ENCODE measurements at regions not wholly inside any gene's neighbourhood (a gene's known extent, or its start where the extent isn't known, plus 50 kb on each side); places are given as distances from the start of the nearest gene placed in this dataset.
"Not testable (repeated sequence)": the region's sequence is repeated elsewhere in the genome, so short reads cannot be mapped to it uniquely, and the experiment has no call there.

- H3K4me3 ChIP-seq (replicated peaks in 1 of 3) = no peak overlapping the region
- H3K27ac ChIP-seq = no peak overlapping the region
- no peaks in the 10 kb centered on the region for H3K4me1 ChIP-seq
- TF ChIP-seq, protein P1, sequence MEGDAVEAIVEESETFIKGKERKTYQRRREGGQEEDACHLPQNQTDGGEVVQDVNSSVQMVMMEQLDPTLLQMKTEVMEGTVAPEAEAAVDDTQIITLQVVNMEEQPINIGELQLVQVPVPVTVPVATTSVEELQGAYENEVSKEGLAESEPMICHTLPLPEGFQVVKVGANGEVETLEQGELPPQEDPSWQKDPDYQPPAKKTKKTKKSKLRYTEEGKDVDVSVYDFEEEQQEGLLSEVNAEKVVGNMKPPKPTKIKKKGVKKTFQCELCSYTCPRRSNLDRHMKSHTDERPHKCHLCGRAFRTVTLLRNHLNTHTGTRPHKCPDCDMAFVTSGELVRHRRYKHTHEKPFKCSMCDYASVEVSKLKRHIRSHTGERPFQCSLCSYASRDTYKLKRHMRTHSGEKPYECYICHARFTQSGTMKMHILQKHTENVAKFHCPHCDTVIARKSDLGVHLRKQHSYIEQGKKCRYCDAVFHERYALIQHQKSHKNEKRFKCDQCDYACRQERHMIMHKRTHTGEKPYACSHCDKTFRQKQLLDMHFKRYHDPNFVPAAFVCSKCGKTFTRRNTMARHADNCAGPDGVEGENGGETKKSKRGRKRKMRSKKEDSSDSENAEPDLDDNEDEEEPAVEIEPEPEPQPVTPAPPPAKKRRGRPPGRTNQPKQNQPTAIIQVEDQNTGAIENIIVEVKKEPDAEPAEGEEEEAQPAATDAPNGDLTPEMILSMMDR (IDR thresholded peaks at IDR 0.05) = no peak
- no peak for TF ChIP-seq POLR2A (IDR thresholded peaks at IDR 0.05)
- intact Hi-C loops (cut with DNase I) = no loop called here
- H3K27me3 ChIP-seq = no peaks in the 10 kb centered on the region
- H3K9me3 ChIP-seq = no peaks in the 10 kb centered on the region
- no peaks in the 10 kb centered on the region for H3K36me3 ChIP-seq
- WGBS, 2 donors = 54 to 69% methylated on average over 1 of the region's 1 CpG
- no peak for DNase-seq
Measured at GRCh38 chr6:130494729-130495128, 128.9 kb downstream of the TMEM200A start.

DNA sequence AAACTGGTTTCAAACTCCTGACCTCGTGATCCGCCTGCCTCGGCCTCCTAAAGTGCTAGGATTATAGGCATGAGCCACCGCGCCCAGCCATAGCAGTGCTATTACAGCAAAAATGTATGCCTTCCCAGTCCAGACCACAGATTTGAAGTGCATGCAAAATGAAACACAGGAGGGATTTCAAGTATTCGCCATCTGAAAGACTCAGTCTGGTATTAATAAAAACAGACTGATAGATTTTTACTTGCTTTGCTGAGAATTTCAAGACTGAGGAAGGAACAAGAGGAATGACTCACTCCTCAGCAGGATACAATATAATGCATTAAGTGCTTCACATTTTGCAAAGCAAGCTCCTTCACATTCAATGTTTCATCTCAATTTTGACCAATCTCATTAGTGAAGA lies 134.9 kb downstream of the TMEM200A start:
- H3K36me3 ChIP-seq = no peaks in the 10 kb centered on the region
- no peak overlapping the region for H3K4me3 ChIP-seq (replicated peaks in 1 of 3)
- TF ChIP-seq, protein P1 (IDR thresholded peaks at IDR 0.05) = no peak
- TF ChIP-seq POLR2A (IDR thresholded peaks at IDR 0.05) = no peak
- H3K4me1 ChIP-seq = no peaks in the 10 kb centered on the region
- intact Hi-C loops (cut with DNase I) = no loop called here
- H3K27ac ChIP-seq = no peak overlapping the region
- 62 to 84% methylated on average over 6 of the region's 6 CpGs for WGBS, 2 donors
- H3K27me3 ChIP-seq = no peaks in the 10 kb centered on the region
- no peaks in the 10 kb centered on the region for H3K9me3 ChIP-seq
- no peak for DNase-seq

- Histone ChIP-seq H3K4me3 (replicated peaks in 1 of 3) (no peak overlapping the region), H3K27me3 (no peaks in the 10 kb centered on the region), H3K9me3 (no peaks in the 10 kb centered on the region), H3K36me3 (no peaks in the 10 kb centered on the region), H3K4me1 (no peaks in the 10 kb centered on the region), H3K27ac (no peak overlapping the region)
- intact Hi-C loops (cut with DNase I) = no loop called here
- no peak for TF ChIP-seq POLR2A (IDR thresholded peaks at IDR 0.05)
- TF ChIP-seq, protein P1 (IDR thresholded peaks at IDR 0.05) = no peak
- no peak for DNase-seq
Measured at GRCh38 chr6:130503146-130503545, 137.3 kb downstream of the TMEM200A start.

DNA sequence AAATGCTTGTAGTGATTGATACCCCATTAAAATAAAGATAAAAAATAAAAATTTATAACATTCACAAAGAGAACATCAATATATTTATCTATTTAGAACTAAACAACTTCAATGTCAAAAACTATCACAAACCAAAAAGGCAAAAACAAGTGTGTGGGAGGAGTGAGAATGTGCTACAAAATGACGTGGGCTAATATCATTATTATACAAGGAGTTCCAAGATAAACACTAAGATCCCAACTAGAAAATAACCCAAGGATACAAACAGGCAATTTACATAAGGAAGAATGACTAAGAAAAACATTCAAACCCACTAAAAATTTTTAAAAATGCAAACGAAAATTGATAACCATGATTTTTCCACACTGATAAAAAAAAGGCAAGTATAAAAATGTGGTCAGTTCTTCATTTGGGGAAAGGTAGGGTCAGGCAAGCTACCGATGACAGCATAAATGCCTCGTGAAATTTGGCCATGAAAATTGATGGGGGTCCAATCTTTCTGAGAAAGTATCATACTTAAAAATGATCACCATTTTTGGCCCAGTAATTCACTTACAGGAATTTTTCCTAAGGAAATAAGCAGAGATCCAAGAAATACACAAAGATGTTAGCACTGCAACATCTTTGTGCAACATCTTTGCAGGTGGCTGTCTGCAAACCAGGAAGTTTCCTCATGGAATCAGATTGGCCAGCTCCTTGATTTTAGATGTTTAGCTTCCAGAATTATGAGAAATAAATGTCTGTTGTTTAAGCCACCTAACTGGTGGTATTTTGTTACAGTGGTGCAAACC lies 140.2 kb downstream of the TMEM200A start:
- H3K4me1 ChIP-seq = no peaks in the 10 kb centered on the region
- no peaks in the 10 kb centered on the region for H3K9me3 ChIP-seq
- no peaks in the 10 kb centered on the region for H3K27me3 ChIP-seq
- H3K27ac ChIP-seq = no peak overlapping the region
- WGBS, 2 donors = 48 to 68% methylated on average over 4 of the region's 4 CpGs
- no peak overlapping the region for H3K4me3 ChIP-seq (replicated peaks in 1 of 3)
- intact Hi-C loops (cut with DNase I) = no loop called here
- DNase-seq = no peak
- no peaks in the 10 kb centered on the region for H3K36me3 ChIP-seq
- TF ChIP-seq, protein P1 (IDR thresholded peaks at IDR 0.05) = no peak
- TF ChIP-seq POLR2A (IDR thresholded peaks at IDR 0.05) = no peak

DNA sequence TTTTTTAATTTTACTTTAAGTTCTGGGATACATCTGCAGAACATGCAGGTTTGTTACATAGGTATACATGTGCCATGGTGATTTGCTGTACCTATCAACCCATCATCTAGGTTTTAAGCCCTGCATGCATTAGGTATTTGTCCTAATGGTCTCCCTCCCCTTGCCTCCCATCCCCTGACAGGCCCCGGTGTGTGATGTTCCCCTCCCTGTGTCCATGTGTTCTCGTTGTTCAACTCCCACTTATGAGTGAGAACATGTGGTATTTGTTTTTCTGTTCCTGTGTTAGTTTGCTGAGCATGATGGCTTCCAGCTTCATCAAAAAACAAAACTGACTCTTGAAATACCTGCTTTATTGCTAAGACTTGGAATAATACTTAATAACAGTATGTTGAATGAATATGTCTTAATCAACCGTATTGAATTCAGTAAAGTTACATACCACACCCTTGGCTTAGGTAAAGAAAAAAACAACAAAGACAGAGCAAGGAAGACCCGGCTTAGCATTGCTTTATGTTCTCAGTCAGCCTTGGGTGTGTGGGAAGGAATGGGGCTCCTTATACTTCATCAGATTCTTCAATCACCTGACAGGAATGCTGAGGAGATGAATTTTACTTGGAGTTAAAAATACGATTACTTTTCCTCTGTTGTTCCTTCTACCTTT lies 141.3 kb downstream of the TMEM200A start:
- H3K27ac ChIP-seq; H3K4me1 ChIP-seq; intact Hi-C loops (cut with DNase I); H3K4me3 ChIP-seq (replicated peaks in 1 of 3); H3K9me3 ChIP-seq; H3K27me3 ChIP-seq; H3K36me3 ChIP-seq; DNase-seq: not testable (repeated sequence)
- 59 to 64% methylated on average over 5 of the region's 5 CpGs for WGBS, 2 donors
